AG08396 (cell line): ENCODE measurements at regions not wholly inside any gene's neighbourhood (a gene's known extent, or its start where the extent isn't known, plus 50 kb on each side); places are given as distances from the start of the nearest gene placed in this dataset.
"Not testable (repeated sequence)": the region's sequence is repeated elsewhere in the genome, so short reads cannot be mapped to it uniquely, and the experiment has no call there.

Experiments
- DNase-seq: peaks from one replicate; pipeline ENCODE4 v3.0.0; 2012; ENCODE audit warnings: low spot score, mixed read lengths

DNA sequence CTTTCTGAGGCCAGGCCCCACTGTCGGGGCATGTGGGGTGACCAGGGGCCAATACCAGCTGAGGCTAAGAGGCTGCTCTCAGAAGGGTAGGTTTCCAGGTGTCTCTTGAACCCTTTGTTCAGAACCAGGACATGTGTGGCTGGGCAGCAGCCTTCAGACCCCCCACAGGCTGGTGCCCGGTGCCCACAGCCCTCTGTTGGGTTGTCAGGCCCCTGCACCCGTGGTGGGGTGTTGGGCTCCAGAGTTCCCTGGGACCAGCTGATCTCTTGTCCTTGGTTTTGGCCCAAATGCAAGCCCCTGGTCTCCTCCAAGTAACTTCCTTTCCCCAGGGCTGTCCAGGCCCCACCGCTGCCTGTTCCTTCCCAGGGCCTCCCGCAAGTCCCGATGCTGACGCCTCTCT is 226.0 kb downstream of the TMEM121 start:
- DNase-seq, result not testable (repeated sequence)

GRCh38 chr14:105760691-105761344 is 234.4 kb downstream of the TMEM121 start:
- no peak for DNase-seq

GRCh38 chr14:105761345-105761740 is 235.0 kb downstream of the TMEM121 start:
- not testable (repeated sequence) for DNase-seq

DNA sequence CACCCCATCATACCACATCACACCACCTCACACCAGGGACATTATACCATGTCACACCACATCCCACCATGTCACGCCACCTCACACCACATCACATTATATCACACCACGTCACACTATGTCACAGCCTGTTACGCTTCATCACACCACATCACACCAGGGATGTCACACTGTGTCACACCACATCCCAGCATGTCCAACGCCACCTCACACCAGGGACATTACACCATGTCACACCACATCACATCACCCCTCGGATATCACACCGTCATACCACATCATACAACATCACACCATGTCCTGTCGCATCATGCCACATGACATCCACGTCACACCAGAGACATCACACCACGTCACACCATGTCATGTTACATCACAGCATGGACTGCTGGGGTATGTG is 235.5 kb downstream of the TMEM121 start:
- DNase-seq, result no peak

- DNase-seq, result not testable (repeated sequence)
Observed at GRCh38 chr14:105762262-105762661, 235.9 kb downstream of the TMEM121 start.

- DNase-seq, result not testable (repeated sequence)
Observed at GRCh38 chr14:105764254-105764901, 238.0 kb downstream of the TMEM121 start.

DNA sequence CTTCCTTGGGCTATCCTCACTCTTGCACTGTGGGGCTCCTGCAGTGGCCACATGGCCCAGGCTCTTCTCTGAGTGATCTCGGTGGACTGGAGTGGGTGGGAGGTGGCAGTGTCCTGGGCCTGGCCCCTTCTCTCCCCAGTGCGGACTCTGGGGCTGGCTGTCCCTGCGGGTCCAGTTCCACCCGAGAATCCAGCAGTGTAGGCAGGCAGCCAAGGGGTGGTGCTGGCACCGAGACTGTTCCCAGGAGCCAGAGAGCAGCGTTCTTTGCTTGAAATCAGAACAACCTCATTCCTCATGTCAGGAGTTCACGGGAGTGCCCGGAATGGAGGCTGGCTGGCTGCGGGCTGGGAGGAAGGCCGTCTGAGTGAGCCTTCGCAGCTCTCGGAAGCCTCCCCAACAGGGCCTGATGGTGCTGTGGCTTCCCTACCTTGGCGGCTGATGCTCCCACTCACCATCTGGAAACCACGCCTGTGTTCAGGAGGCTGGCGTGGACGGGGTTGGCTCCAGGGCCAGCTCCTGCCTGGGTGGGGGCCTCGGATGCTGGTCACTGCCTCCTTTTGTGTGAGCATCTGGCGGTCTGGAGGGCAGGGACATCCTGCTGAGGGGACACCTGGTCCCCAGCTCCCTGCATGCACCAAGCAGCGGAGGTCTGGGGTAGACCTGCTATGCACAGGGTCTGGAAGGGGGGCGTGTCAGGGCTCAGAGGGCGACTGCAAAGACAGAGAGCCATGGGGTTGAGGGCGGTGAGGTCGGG is 238.9 kb downstream of the TMEM121 start:
- DNase-seq, result not testable (repeated sequence)

DNA sequence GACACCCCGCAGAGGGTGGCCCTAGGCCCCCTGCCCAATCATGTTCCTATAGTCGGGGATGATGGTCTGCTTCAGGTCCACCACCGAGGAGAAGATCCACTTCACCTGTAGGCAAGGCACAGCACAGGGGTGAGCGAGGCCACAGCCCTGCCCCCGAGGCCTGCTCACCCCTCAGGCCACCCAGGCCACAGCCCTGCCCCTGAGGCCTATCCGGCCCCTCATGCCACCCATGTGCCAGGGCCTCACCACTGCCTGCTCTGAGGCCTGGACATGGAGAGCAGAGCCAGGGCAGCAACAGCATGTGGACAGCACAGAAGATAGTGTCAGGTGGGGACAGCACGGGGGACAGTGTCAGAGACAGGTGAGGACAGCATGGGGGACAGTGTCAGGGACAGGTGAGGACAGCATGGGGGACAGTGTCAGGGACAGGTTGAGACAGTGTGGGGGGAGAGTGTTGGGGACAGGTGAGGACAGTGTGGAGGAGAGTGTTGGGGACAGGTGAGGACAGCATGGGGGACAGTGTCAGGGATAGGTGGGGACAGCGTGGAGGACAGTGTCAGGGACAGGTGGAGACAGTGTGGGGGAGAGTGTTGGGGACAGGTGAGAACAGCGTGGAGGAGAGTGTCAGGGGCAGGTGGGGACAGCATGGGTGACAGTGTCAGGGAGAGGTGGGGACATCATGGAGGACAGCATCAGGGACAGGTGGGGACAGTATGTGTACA is 239.7 kb downstream of the TMEM121 start:
- no peak for DNase-seq

DNA sequence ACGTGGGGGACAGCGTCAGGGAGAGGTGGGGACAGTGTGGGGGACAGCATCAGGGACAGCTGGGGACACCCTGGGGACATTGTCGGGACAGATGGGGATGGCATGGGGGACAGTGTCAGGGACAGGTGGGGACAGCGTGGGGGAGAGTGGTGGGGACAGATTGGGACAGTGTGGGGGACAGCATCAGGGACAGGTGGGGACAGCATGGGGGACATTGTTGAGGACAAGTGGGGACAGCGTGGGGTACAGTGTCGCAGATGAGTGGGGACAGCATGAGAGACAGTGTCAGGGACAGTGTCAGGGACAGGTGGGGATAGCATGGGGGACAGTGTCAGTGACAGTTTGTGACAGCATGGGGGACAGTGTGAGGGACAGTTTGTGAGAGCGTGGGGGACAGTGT is 240.9 kb downstream of the TMEM121 start:
- no peak for DNase-seq

GRCh38 chr14:105768039-105768438 is 241.7 kb downstream of the TMEM121 start:
- not testable (repeated sequence) for DNase-seq

- DNase-seq, result not testable (repeated sequence)
Observed at GRCh38 chr14:105769061-105769730, 242.8 kb downstream of the TMEM121 start.

DNA sequence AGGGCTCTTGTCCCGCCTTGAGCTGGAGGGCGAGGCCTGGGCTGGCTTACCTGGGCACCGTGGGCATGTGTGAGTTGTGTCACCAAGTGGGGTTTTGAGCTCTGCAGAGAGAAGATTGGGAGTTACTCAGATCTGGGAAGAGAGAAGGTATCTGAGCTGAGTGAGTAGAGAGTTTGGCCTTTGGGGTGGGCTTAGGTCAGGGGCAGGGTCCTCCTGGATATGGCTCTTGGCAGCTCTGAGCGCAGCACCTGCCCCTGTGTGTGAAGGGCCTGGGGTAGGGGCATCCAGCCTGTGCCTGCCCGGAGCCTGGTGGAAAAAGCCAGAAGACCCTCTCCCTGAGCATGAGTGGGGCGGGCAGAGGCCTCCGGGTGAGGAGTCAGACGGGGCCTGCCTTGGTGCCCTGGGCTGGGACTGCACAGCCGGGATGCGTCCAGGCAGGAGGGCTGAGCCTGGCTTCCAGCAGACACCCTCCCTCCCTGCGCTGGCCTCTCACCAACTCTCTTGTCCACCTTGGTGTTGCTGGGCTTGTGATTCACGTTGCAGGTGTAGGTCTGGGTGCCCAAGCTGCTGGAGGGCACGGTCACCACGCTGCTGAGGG is 244.3 kb downstream of the TMEM121 start:
- not testable (repeated sequence) for DNase-seq

GRCh38 chr14:105771261-105772226 is 245.2 kb downstream of the TMEM121 start:
- not testable (repeated sequence) for DNase-seq

DNA sequence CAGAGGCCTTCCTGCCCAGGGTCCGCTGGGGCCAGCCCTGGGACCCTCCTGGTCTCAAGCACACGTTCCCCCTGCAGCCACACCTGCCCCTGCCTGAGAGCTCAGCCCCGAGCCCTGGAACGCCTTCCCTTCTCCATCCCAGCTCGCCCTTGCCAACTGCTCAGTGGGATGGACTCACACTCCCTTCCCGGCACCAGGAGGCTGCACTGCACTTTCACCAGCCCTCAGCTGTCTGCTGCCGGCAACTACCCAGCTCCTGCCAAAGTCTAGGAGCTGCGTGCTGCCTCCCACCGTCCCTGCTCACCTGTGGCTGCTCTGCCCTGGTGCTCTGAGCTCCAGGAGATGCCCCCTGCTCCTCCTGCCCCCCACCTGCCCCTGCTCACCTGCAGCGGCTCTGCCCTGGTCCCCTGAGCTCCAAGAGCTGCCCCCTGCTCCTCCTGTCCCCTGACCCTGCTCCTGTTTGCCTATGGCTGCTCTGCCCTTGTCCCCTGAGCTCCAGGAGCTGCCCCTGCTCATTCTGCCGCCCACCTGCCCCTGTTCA is 246.4 kb downstream of the TMEM121 start:
- not testable (repeated sequence) for DNase-seq

DNA sequence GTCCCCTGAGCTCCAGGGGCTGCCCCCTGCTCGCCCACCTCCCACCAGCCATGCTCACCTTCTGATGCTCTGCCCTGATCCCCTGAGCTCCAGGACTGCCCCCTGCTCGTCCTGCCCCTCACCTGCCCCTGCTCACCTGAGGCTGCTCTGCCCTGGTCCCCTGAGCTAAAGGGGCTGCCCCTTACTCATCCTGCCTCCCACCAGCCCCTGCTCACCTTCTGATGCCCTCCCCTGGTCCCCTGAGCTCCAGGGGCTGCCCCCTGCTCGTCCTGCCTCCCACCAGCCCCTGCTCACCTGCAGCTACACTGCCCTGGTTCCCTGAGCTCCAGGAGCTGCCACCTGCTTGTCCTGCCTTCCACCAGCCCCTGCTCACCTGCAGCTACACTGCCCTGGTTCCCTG is 247.2 kb downstream of the TMEM121 start:
- DNase-seq, result no peak

GRCh38 chr14:105774001-105774400 is 247.6 kb downstream of the TMEM121 start:
- no peak for DNase-seq

- DNase-seq, result not testable (repeated sequence)
Observed at GRCh38 chr14:105774585-105775348, 248.4 kb downstream of the TMEM121 start.

DNA sequence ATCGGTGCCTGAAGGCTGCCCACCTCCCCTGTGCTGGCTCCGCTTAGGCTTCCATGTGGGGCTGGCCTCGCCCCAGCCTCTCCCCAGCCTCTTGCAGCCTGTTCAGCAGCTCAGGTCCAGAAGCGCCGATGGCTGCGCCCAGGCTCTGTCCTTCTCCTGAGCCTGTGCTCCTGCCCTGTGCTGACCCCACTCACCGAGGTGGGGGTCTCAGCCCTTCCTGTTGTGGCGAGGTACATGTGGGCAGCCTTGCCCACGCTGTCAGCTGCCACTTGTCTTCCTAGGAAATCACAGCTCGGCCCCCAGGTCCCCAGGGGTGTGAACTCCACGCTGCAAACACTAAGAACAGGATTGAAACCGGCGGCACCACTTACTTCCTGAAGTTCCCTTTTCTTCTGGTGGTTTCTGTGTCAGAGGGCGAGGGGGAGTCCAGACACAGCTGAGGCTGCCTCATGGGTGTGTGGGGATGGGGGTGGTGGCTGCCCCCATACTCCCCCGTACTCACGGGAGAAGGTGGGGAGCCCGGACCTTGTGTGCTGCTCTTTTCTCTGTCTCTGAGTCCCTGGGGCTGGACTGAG is 249.1 kb downstream of the TMEM121 start:
- DNase-seq, result not testable (repeated sequence)

GRCh38 chr14:105776112-105776511 is 249.7 kb downstream of the TMEM121 start:
- DNase-seq, result not testable (repeated sequence)
